UCSD-AML1 (cell line): ENCODE measurements at regions not wholly inside any gene's neighbourhood (a gene's known extent, or its start where the extent isn't known, plus 50 kb on each side); places are given as distances from the start of the nearest gene placed in this dataset.

Experiments
- DNase-seq: peaks from one replicate; lab custom pipeline; 2025; ENCODE audit not compliant: unreplicated experiment; lab: John Stamatoyannopoulos, UW

GRCh38 chr13:33740134-33740538 lies 77.8 kb upstream of the RFC3 start:
- DNase-seq = no peak

GRCh38 chr13:33742321-33742720 lies 75.6 kb upstream of the RFC3 start:
- no peak for DNase-seq

GRCh38 chr13:33743438-33744368 lies 74.2 kb upstream of the RFC3 start:
- no peak for DNase-seq

- DNase-seq = no peak
Observed at GRCh38 chr13:33744589-33745369, 73.2 kb upstream of the RFC3 start.

- no peak for DNase-seq
Observed at GRCh38 chr13:33745370-33746324, 72.3 kb upstream of the RFC3 start.

- no peak for DNase-seq
Observed at GRCh38 chr13:33746867-33747266, 71.1 kb upstream of the RFC3 start.

GRCh38 chr13:33751151-33751550 lies 66.8 kb upstream of the RFC3 start:
- DNase-seq = no peak

GRCh38 chr13:33752094-33752493 lies 65.9 kb upstream of the RFC3 start:
- DNase-seq = no peak

- no peak for DNase-seq
Observed at GRCh38 chr13:33752597-33752996, 65.4 kb upstream of the RFC3 start.

GRCh38 chr13:33756929-33757328 lies 61.0 kb upstream of the RFC3 start:
- no peak for DNase-seq

- DNase-seq = no peak
Observed at GRCh38 chr13:33757713-33758112, 60.2 kb upstream of the RFC3 start.

- no peak for DNase-seq
Observed at GRCh38 chr13:33758113-33758512, 59.8 kb upstream of the RFC3 start.

- DNase-seq = no peak
Observed at GRCh38 chr13:33761740-33762139, 56.2 kb upstream of the RFC3 start.

- DNase-seq = no peak
Observed at GRCh38 chr13:33763021-33763420, 54.9 kb upstream of the RFC3 start.

- no peak for DNase-seq
Observed at GRCh38 chr13:33764716-33765115, 53.2 kb upstream of the RFC3 start.

- DNase-seq = no peak
Observed at GRCh38 chr13:33766329-33767123, 51.4 kb upstream of the RFC3 start.

GRCh38 chr13:33767140-33767539 lies 50.8 kb upstream of the RFC3 start:
- DNase-seq = no peak
